ENCODE measurements at regions not wholly inside any gene's neighbourhood (a gene's known extent, or its start where the extent isn't known, plus 50 kb on each side); places are given as distances from the start of the nearest gene placed in this dataset.

DNA sequence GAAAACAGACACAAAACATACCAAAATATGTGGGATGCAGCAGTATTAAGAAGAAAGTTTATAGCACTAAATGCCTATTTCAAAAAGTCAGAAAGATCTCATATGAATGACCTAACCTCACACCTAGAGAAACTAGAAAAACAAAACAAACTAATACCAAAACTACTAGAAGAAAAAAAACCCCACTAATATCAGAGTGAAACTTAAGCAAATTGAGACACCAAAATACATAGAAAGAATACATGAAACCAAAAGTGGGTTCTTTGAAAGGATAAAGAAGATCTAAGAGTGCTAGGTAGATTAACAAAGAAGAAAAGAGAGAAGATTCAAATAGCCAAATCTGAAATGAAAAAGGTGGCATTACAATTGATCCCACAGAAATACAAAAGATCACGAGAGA is 494.1 kb downstream of the SH2D4B start:
- Histone ChIP-seq H3K9me3 (replicated peaks in 1 of 2; ENCODE audit: control insufficient read depth in 1 of 2, insufficient read depth in 1 of 2, low read length in 2 of 2) (no peaks in the 10 kb centered on the region), H3K27ac (ENCODE audit: low read depth in 1 of 2, low read length in 2 of 2) (no peak overlapping the region), H3K4me2 (replicated peaks; ENCODE audit: extremely low read depth, low read length, poor library complexity, severe bottlenecking) (no peak overlapping the region), H3K36me3 (replicated peaks in 1 of 2; ENCODE audit: control insufficient read depth in 1 of 2, insufficient read depth in 2 of 2, low read length in 2 of 2) (no peaks in the 10 kb centered on the region), H3K27me3 (ENCODE audit: control insufficient read depth in 2 of 2, insufficient read depth in 2 of 2, low read length in 2 of 2) (no peaks in the 10 kb centered on the region), H3K4me3 (replicated peaks in 1 of 3; ENCODE audit: low read depth in 2 of 3, low read length in 3 of 3) (no peak overlapping the region), H3K4me1 (ENCODE audit: control insufficient read depth in 1 of 2, insufficient read depth in 2 of 2, low read length in 2 of 2) (no peaks in the 10 kb centered on the region), H3K79me2 (ENCODE audit: insufficient read depth, low read length) (no peaks in the 10 kb centered on the region), H2AFZ (ENCODE audit: insufficient read depth, low read depth, low read length, poor library complexity, severe bottlenecking) (no peak overlapping the region), H3K9ac (ENCODE audit: insufficient read depth, low read length, poor library complexity, severe bottlenecking) (no peak overlapping the region), H4K20me1 (ENCODE audit: insufficient read depth, low read length) (no peaks in the 10 kb centered on the region)
- no peak for DNase-seq
- Mint-ChIP-seq H3K36me3 (no peaks in the 10 kb centered on the region), H3K4me1 (no peaks in the 10 kb centered on the region), H3K27ac (no peak overlapping the region), H3K4me3 (no peak overlapping the region), H3K9me3 (peaks cover 0 to 14% (median 6%) of the 10 kb centered on the region in 7 donors), H3K27me3 (ENCODE audit: low read depth in 3 of 3) (peaks cover 0 to 4% (median 3%) of the 10 kb centered on the region in 3 donors)
- TF ChIP-seq CTCF (IDR thresholded peaks at IDR 0.05), result no peak
- no CpG with 5 or more reads among the region's 1 CpG for WGBS (ENCODE audit: insufficient coverage)
- intact Hi-C loops (cut with micrococcal nuclease), result no loop called here

GRCh38 chr10:81034383-81034782 is 496.7 kb downstream of the SH2D4B start:
- intact Hi-C loops (cut with micrococcal nuclease), result no loop called here
- Histone ChIP-seq H2AFZ (ENCODE audit: insufficient read depth, low read depth, low read length, poor library complexity, severe bottlenecking) (no peak overlapping the region), H3K36me3 (replicated peaks in 1 of 2; ENCODE audit: control insufficient read depth in 1 of 2, insufficient read depth in 2 of 2, low read length in 2 of 2) (no peaks in the 10 kb centered on the region), H3K4me2 (replicated peaks; ENCODE audit: extremely low read depth, low read length, poor library complexity, severe bottlenecking) (no peak overlapping the region), H3K79me2 (ENCODE audit: insufficient read depth, low read length) (no peaks in the 10 kb centered on the region), H3K9me3 (replicated peaks in 1 of 2; ENCODE audit: control insufficient read depth in 1 of 2, insufficient read depth in 1 of 2, low read length in 2 of 2) (no peaks in the 10 kb centered on the region), H3K9ac (ENCODE audit: insufficient read depth, low read length, poor library complexity, severe bottlenecking) (no peak overlapping the region), H3K27ac (ENCODE audit: low read depth in 1 of 2, low read length in 2 of 2) (no peak overlapping the region), H4K20me1 (ENCODE audit: insufficient read depth, low read length) (no peaks in the 10 kb centered on the region), H3K27me3 (ENCODE audit: control insufficient read depth in 2 of 2, insufficient read depth in 2 of 2, low read length in 2 of 2) (no peaks in the 10 kb centered on the region), H3K4me3 (replicated peaks in 1 of 3; ENCODE audit: low read depth in 2 of 3, low read length in 3 of 3) (no peak overlapping the region), H3K4me1 (ENCODE audit: control insufficient read depth in 1 of 2, insufficient read depth in 2 of 2, low read length in 2 of 2) (no peaks in the 10 kb centered on the region)
- peaks cover 0 to 8% (median 3%) of the 10 kb centered on the region in 7 donors for H3K9me3 Mint-ChIP-seq
- no peak overlapping the region for H3K27ac Mint-ChIP-seq
- WGBS (ENCODE audit: insufficient coverage), result 71% methylated on average over 1 of the region's 4 CpGs
- H3K36me3 Mint-ChIP-seq, result no peaks in the 10 kb centered on the region
- H3K4me3 Mint-ChIP-seq, result no peak overlapping the region
- no peak for DNase-seq
- peaks cover 0 to 3% (median 2%) of the 10 kb centered on the region in 3 donors for H3K27me3 Mint-ChIP-seq (ENCODE audit: low read depth in 3 of 3)
- no peaks in the 10 kb centered on the region for H3K4me1 Mint-ChIP-seq
- TF ChIP-seq CTCF (IDR thresholded peaks at IDR 0.05), result no peak
